OCI-LY7 (cell line): ENCODE measurements at regions not wholly inside any gene's neighbourhood (a gene's known extent, or its start where the extent isn't known, plus 50 kb on each side); places are given as distances from the start of the nearest gene placed in this dataset.

Experiments used
- BruUV-seq: library from RNA; stranded (reverse); fragments of 400-500 nt; replicated peaks from 2 replicates; lab custom pipeline; 2021; lab: Mats Ljungman, UMichigan
- CTCF ChIA-PET: fragments of 300-600 bp; sonication (Branson Sonifier 250); formaldehyde crosslinking; loops from one replicate; lab custom pipeline; 2022; ENCODE audit warnings: antibody characterized with exemption; ENCODE audit not compliant: unreplicated experiment; lab: Charles Lee
- POLR2A ChIA-PET: fragments of 300-600 bp; sonication (Branson Sonifier 250); formaldehyde crosslinking; loops from one replicate; lab custom pipeline; 2022; ENCODE audit warnings: antibody characterized with exemption; lab: Charles Lee
- DNase-seq: peaks from one replicate; pipeline ENCODE4 v3.0.0-alpha.2; 2015; ENCODE audit warnings: low spot score
- H2AFZ ChIP-seq: fragments of 200-600 bp; sonication (generic), shearing (Covaris generic); 2 replicates; pipeline ENCODE4 v1.6.1; 2014; ENCODE audit warnings: mild to moderate bottlenecking, antibody characterized with exemption, low read length, moderate library complexity
- H3K27ac ChIP-seq: fragments of 200-600 bp; sonication (generic); 2 replicates; pipeline ENCODE4 v1.5.1; 2014; ENCODE audit warnings: mixed run types, low read depth, mild to moderate bottlenecking, moderate library complexity, low read length, inconsistent platforms; ENCODE audit not compliant: poor library complexity, severe bottlenecking
- H3K36me3 ChIP-seq: fragments of 200-600 bp; sonication (generic); 2 replicates; pipeline ENCODE4 v1.6.1; 2014; ENCODE audit warnings: mild to moderate bottlenecking, antibody characterized with exemption, low read length, moderate library complexity, mixed read lengths; ENCODE audit not compliant: insufficient read depth
- H3K4me1 ChIP-seq: fragments of 200-600 bp; sonication (generic); 2 replicates; pipeline ENCODE4 v1.5.1; 2014; ENCODE audit warnings: mild to moderate bottlenecking, low read length; ENCODE audit not compliant: insufficient read depth, poor library complexity, severe bottlenecking
- H3K4me2 ChIP-seq: fragments of 200-600 bp; sonication (generic); 2 replicates; pipeline ENCODE4 v1.6.1; 2014; ENCODE audit warnings: mild to moderate bottlenecking, low read length
- H3K4me3 ChIP-seq: fragments of 200-600 bp; sonication (generic); 2 replicates; pipeline ENCODE4 v1.5.1; 2014; ENCODE audit warnings: mild to moderate bottlenecking, low read depth, low read length; ENCODE audit not compliant: poor library complexity, severe bottlenecking
- H3K79me2 ChIP-seq: fragments of 200-600 bp; sonication (generic); 2 replicates; pipeline ENCODE4 v1.6.1; 2016; ENCODE audit warnings: low read depth, mild to moderate bottlenecking, low read length, moderate library complexity, mixed read lengths; ENCODE audit not compliant: insufficient read depth
- H3K9me2 ChIP-seq: fragments of 200-600 bp; sonication (generic); 2 replicates; pipeline ENCODE4 v1.6.1; 2016; ENCODE audit warnings: mild to moderate bottlenecking, low read length, mixed read lengths; ENCODE audit not compliant: insufficient read depth
- H3K9me3 ChIP-seq: fragments of 200-600 bp; sonication (generic); 2 replicates; pipeline ENCODE4 v1.6.1; 2014; ENCODE audit warnings: mild to moderate bottlenecking, mixed run types, low read length, mixed read lengths
- H4K20me1 ChIP-seq: fragments of 200-600 bp; sonication (generic); 2 replicates; pipeline ENCODE4 v1.6.1; 2014; ENCODE audit warnings: mild to moderate bottlenecking, antibody characterized with exemption, low read length, moderate library complexity, mixed read lengths; ENCODE audit not compliant: insufficient read depth
- EZH2phosphoT487 ChIP-seq: fragments of 200-600 bp; sonication (generic); IDR thresholded peaks from 2 replicates; pipeline ENCODE4 v1.6.1; 2018; ENCODE audit warnings: low read depth, borderline replicate concordance, mild to moderate bottlenecking, mixed run types, antibody characterized with exemption, low read length, moderate library complexity, mixed read lengths
- intact Hi-C: fragments of 100-400 bp; cut with micrococcal nuclease; formaldehyde crosslinking; loops from one replicate; pipeline ENCODE4 v1.10.0; 2022; ENCODE audit not compliant: unreplicated experiment
- TF ChIP-seq, protein P1 (sequence below): fragments of 200-600 bp; sonication (generic); conservative IDR thresholded peaks from 2 replicates; pipeline ENCODE4 v1.5.1; 2014; ENCODE audit warnings: mild to moderate bottlenecking, antibody characterized with exemption, low read length, moderate library complexity, mixed read lengths

DNA sequence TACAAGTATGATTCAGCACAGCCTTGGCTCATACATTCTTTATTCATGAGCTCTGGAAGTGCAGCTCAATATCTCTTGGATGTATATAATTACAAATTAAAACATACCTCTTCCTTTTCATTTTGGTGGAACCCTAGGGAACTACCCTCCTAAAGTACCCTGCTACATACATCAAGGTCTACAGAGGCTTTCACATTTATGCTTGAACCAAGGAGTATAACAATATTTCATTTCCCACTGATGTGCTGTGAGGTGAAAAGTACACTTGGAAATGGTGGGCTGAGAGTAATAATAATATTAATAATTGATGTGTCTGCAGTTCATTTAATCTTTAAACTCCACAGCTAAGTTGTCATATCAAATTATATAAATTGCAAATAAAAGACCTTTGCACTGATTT is 142.2 kb upstream of the LRRC3B start:
- Histone ChIP-seq H3K36me3 (no peaks in the 10 kb centered on the region), H3K9me3 (no peaks in the 10 kb centered on the region), H3K79me2 (no peaks in the 10 kb centered on the region), H3K4me1 (no peaks in the 10 kb centered on the region), H3K4me3 (no peak overlapping the region), H3K27ac (no peak overlapping the region), H3K9me2 (no peaks in the 10 kb centered on the region), H2AFZ (no peak overlapping the region), H4K20me1 (no peaks in the 10 kb centered on the region), H3K4me2 (no peak overlapping the region)
- TF ChIP-seq EZH2phosphoT487: no peak
- TF ChIP-seq, protein P1, sequence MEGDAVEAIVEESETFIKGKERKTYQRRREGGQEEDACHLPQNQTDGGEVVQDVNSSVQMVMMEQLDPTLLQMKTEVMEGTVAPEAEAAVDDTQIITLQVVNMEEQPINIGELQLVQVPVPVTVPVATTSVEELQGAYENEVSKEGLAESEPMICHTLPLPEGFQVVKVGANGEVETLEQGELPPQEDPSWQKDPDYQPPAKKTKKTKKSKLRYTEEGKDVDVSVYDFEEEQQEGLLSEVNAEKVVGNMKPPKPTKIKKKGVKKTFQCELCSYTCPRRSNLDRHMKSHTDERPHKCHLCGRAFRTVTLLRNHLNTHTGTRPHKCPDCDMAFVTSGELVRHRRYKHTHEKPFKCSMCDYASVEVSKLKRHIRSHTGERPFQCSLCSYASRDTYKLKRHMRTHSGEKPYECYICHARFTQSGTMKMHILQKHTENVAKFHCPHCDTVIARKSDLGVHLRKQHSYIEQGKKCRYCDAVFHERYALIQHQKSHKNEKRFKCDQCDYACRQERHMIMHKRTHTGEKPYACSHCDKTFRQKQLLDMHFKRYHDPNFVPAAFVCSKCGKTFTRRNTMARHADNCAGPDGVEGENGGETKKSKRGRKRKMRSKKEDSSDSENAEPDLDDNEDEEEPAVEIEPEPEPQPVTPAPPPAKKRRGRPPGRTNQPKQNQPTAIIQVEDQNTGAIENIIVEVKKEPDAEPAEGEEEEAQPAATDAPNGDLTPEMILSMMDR: no peak
- no peak for DNase-seq
- ChIA-PET POLR2A (no interaction called here), CTCF (no interaction called here)
- BruUV-seq: no TSS peak
- intact Hi-C loops: no loop called here

DNA sequence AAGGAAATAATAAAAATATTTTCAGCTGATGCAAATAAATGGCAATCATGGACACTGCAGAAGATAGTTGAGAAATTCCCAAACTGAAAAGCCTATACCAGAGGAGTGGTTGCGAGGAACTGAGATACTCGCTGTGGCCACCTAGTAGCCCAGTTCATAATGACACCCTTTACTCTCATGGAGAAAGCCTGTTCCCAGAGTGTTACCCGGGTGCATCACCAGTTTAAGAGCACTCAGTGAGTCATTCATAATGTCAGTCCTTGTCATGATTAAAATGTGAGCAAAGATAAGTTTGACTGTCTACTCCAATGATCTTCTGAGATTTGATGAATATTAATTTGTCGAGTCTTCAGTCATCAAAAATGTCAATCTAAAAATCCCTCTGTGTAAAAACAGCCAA is 138.4 kb upstream of the LRRC3B start:
- H3K4me3 ChIP-seq: no peak overlapping the region
- no peaks in the 10 kb centered on the region for H3K9me3 ChIP-seq
- no TSS peak for BruUV-seq
- no peaks in the 10 kb centered on the region for H3K79me2 ChIP-seq
- H3K9me2 ChIP-seq: no peaks in the 10 kb centered on the region
- no peaks in the 10 kb centered on the region for H4K20me1 ChIP-seq
- CTCF ChIA-PET: no interaction called here
- no peak overlapping the region for H3K27ac ChIP-seq
- DNase-seq: no peak
- TF ChIP-seq, protein P1: peak; percentile 43
- TF ChIP-seq EZH2phosphoT487: no peak
- intact Hi-C loops: no loop called here
- no peak overlapping the region for H2AFZ ChIP-seq
- no peak overlapping the region for H3K4me2 ChIP-seq
- POLR2A ChIA-PET: interaction anchor here (0.6 kb wide), 1 partner anchor 17 kb away, joined by 4 read pairs; no protein-coding TSS in a partner anchor
- no peaks in the 10 kb centered on the region for H3K36me3 ChIP-seq
- H3K4me1 ChIP-seq: no peaks in the 10 kb centered on the region

DNA sequence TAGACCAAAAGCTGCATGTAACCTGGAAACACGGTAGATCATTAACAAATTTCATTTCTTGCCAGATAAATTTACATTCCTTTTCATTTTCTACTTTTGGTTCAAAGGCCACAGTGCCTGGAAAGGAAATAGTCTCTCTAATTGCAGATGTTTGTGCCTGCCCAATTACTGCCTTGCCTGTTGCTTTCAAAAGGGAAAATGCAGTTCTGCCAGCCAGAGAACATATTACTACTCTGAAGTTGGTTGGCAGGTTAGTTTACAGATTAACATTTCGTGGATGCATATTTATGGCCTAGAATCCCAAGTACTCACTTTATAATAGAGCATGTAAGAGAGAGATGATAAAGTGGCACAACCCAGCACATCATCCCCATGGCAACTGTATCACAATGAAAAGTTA is 124.3 kb upstream of the LRRC3B start:
- Histone ChIP-seq H3K4me2 (no peak overlapping the region), H3K4me1 (no peaks in the 10 kb centered on the region), H4K20me1 (no peaks in the 10 kb centered on the region), H3K36me3 (no peaks in the 10 kb centered on the region), H3K9me3 (no peaks in the 10 kb centered on the region), H3K27ac (no peak overlapping the region), H3K4me3 (no peak overlapping the region), H2AFZ (no peak overlapping the region), H3K79me2 (no peaks in the 10 kb centered on the region), H3K9me2 (no peaks in the 10 kb centered on the region)
- intact Hi-C loops: no loop called here
- CTCF ChIA-PET: no interaction called here
- POLR2A ChIA-PET: interaction anchor here (0.6 kb wide), 1 partner anchor 853 kb away, joined by 4 read pairs; no protein-coding TSS in a partner anchor
- no peak for DNase-seq
- TF ChIP-seq, protein P1: no peak
- TF ChIP-seq EZH2phosphoT487: no peak
- BruUV-seq: no TSS peak
